ENCODE measurements at regions not wholly inside any gene's neighbourhood (a gene's known extent, or its start where the extent isn't known, plus 50 kb on each side); places are given as distances from the start of the nearest gene placed in this dataset.

DNA sequence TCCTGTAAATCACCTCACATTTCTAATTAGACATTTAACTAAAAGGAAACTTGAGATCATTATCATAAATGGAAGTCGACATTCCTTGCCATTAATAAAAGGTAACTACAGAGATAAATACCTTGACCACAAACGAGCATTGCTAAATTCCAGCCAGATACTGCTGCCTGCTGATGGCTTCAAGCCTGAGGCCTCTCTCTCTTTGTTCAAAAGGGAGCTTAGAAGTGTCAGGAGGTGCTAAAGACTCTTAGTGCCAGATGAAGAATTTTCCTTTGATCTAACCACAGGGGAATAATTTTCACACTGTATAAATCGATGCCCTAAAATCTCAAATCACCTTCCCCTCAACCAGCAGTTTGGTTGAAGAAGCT, 248.2 kb upstream of the PMEPA1 start:
- Histone ChIP-seq H3K4me1 (no peaks in the 10 kb centered on the region), H3K27me3 (ENCODE audit: insufficient read depth in 3 of 3, low read length in 2 of 3) (no peaks in the 10 kb centered on the region), H3K27ac (no peak overlapping the region), H3K36me3 (ENCODE audit: insufficient read depth in 1 of 2, low read depth in 1 of 2) (no peaks in the 10 kb centered on the region), H3K9me3 (no peaks in the 10 kb centered on the region), H3K4me3 (no peak overlapping the region)
- intact Hi-C loops (cut with DNase I) = no loop called here
- TF ChIP-seq, protein P1, sequence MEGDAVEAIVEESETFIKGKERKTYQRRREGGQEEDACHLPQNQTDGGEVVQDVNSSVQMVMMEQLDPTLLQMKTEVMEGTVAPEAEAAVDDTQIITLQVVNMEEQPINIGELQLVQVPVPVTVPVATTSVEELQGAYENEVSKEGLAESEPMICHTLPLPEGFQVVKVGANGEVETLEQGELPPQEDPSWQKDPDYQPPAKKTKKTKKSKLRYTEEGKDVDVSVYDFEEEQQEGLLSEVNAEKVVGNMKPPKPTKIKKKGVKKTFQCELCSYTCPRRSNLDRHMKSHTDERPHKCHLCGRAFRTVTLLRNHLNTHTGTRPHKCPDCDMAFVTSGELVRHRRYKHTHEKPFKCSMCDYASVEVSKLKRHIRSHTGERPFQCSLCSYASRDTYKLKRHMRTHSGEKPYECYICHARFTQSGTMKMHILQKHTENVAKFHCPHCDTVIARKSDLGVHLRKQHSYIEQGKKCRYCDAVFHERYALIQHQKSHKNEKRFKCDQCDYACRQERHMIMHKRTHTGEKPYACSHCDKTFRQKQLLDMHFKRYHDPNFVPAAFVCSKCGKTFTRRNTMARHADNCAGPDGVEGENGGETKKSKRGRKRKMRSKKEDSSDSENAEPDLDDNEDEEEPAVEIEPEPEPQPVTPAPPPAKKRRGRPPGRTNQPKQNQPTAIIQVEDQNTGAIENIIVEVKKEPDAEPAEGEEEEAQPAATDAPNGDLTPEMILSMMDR (IDR thresholded peaks at IDR 0.05) = no peak
- 80 to 85% (median 84%) methylated on average over 3 of the region's 3 CpGs for WGBS, 3 donors
- DNase-seq (no peak), ATAC-seq (no peak)

DNA sequence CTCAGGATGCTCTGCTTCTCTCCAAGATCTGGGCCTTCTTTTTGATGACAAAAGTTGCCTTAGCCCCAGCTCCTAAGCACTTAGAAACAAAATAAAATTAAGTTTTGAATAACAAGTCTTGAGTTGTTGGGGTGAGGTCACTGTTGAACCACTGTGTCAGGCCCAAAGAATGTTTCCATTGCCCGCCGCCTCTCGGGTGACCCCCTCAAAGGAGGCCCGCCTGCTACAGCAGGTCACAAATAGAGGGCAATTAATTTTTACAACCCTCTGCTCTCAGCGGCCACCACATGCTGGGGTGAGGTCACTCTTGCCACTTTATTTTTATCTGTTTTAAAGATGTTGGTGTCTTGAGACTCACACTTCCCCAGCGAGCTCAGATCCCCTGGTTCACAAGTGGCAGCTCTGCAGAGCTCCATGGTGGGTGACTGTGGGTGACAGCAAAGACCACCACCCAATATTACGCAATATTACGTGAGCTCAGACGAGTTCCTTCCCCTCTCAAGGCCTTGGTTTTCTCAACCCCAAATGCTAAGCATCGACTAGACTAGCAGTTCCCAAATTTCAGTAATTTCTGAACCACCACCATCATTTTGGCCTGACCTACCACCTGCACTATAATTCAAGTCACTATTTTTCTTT, 247.7 kb upstream of the PMEPA1 start:
- WGBS, 3 donors = 85 to 95% (median 90%) methylated on average over 10 of the region's 10 CpGs
- Histone ChIP-seq H3K4me1 (no peaks in the 10 kb centered on the region), H3K4me3 (no peak overlapping the region), H3K27ac (no peak overlapping the region), H3K27me3 (ENCODE audit: insufficient read depth in 3 of 3, low read length in 2 of 3) (no peaks in the 10 kb centered on the region), H3K36me3 (ENCODE audit: insufficient read depth in 1 of 2, low read depth in 1 of 2) (no peaks in the 10 kb centered on the region), H3K9me3 (no peaks in the 10 kb centered on the region)
- ATAC-seq (no peak), DNase-seq (no peak)
- intact Hi-C loops (cut with DNase I) = no loop called here
- TF ChIP-seq, protein P1 (IDR thresholded peaks at IDR 0.05) = no peak

DNA sequence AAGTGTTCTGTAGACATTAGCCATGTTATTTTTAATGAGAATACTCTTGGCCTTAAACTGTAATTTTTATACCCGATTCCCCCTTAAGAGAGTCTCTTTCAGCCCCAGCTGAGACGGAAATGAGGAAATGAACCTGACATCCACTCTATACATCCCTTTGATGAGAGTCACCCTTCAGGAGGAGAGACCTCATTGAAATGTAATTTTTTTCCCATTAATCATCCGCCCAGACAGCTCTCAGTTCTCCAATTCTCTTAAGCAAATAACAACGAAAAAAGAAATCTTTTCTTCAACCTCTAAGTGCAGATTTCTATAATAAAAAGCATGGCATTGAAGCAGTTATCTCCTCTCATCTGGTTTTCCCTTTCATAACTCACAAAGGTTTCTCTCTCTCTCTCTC, 243.8 kb upstream of the PMEPA1 start:
- WGBS, 3 donors = 76 to 88% (median 86%) methylated on average over 4 of the region's 4 CpGs
- Histone ChIP-seq H3K9me3 (no peaks in the 10 kb centered on the region), H3K36me3 (ENCODE audit: insufficient read depth in 1 of 2, low read depth in 1 of 2) (no peaks in the 10 kb centered on the region), H3K27ac (no peak overlapping the region), H3K27me3 (ENCODE audit: insufficient read depth in 3 of 3, low read length in 2 of 3) (no peaks in the 10 kb centered on the region), H3K4me1 (no peaks in the 10 kb centered on the region), H3K4me3 (no peak overlapping the region)
- TF ChIP-seq, protein P1 (IDR thresholded peaks at IDR 0.05) = no peak
- no peak for DNase-seq
- intact Hi-C loops (cut with DNase I) = no loop called here
- ATAC-seq = no peak

DNA sequence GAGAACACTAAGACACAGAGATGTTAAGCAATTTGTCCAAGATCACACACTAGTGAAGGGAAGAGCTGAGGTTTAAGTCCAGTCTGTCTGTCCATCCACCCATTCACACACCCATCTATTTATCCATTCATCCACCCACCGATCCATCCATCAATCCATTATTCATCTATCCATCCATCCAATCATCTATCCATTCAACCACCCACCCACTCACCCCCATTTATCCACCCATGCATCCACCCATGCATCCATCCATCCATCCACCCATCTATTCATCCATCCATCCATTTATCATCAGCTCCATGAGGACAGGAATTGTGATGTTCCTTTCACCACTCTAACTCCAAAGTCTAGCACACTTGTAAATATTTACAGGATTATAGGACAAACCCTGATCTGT, 242.3 kb upstream of the PMEPA1 start:
- no peak for DNase-seq
- intact Hi-C loops (cut with DNase I) = no loop called here
- WGBS, 3 donors = 95 to 100% (median 100%) methylated on average over 1 of the region's 1 CpG

More for the DNA sequence above, 242.3 kb upstream of the PMEPA1 start:
- Histone ChIP-seq H3K27me3 (ENCODE audit: insufficient read depth in 3 of 3, low read length in 2 of 3) (no peaks in the 10 kb centered on the region), H3K4me3 (no peak overlapping the region), H3K9me3 (no peaks in the 10 kb centered on the region), H3K4me1 (no peaks in the 10 kb centered on the region), H3K27ac (no peak overlapping the region), H3K36me3 (ENCODE audit: insufficient read depth in 1 of 2, low read depth in 1 of 2) (no peaks in the 10 kb centered on the region)
- TF ChIP-seq, protein P1 (IDR thresholded peaks at IDR 0.05) = no peak
- no peak for ATAC-seq

Measured in psoas muscle (tissue), 7 donors.